Ovary (tissue), 7 donors: ENCODE measurements at regions not wholly inside any gene's neighbourhood (a gene's known extent, or its start where the extent isn't known, plus 50 kb on each side); places are given as distances from the start of the nearest gene placed in this dataset.

Source experiments
- DNase-seq, 5 donors: peaks; one replicate each; pipeline ENCODE4 v3.0.0-alpha.2; 2019 to 2020
- H3K27ac ChIP-seq, 2 donors: fragments of 200-600 bp; one replicate each; pipeline versions ENCODE4 v1.5.1 to v1.8.0; 2019 to 2022
- H3K27me3 ChIP-seq: fragments of 200-600 bp; one replicate; pipeline ENCODE4 v1.8.0; 2022
- H3K36me3 ChIP-seq: fragments of 200-600 bp; sonication (generic); one replicate; pipeline ENCODE4 v1.5.1; 2019
- H3K4me1 ChIP-seq: one replicate; pipeline ENCODE4 v1.8.1; 2013; ENCODE audit warnings: mild to moderate bottlenecking, moderate library complexity; ENCODE audit not compliant: insufficient read depth
- H3K4me3 ChIP-seq: fragments of 200-600 bp; sonication (generic); one replicate; pipeline ENCODE4 v1.5.1; 2017
- H3K9me3 ChIP-seq, 2 donors: fragments of 200-600 bp in 1 of 2; sonication (generic) in 1 of 2; one replicate each; pipeline versions ENCODE4 v1.5.1 to v1.8.1; 2013 to 2019; ENCODE audit warnings: mild to moderate bottlenecking in 1 of 2, moderate library complexity in 1 of 2
- EP300 ChIP-seq: sonication (generic); formaldehyde crosslinking; IDR thresholded peaks from one replicate; pipeline ENCODE4 v1.6.1; 2017; ENCODE audit warnings: antibody characterized with exemption
- POLR2A ChIP-seq: fragments of 450-650 bp; IDR thresholded peaks from one replicate; pipeline ENCODE4 v1.6.1; 2017; ENCODE audit warnings: antibody characterized with exemption, mild to moderate bottlenecking, moderate library complexity
- WGBS, 3 donors: extraction: QIAGEN DNeasy Blood & Tissue Kit in 1 of 3; methylation state at CpG; one replicate each; pipeline versions ENCODE4 v1.1.5 to v1.1.7; 2013 to 2017; 5-methylcytosine and 5-hydroxymethylcytosine counted together
- intact Hi-C, 4 donors: fragments of 100-400 bp; cut with DNase I; formaldehyde crosslinking; loops; one replicate each; pipeline versions ENCODE4 v1.11.0 to v1.15.1; 2022 to 2023
- TF ChIP-seq, protein P1 (sequence below), 3 donors: fragments of 450-650 bp in 2 of 3; fragments of 200-600 bp in 1 of 3; IDR thresholded peaks; one replicate each; pipeline versions ENCODE4 v1.5.1 to v1.8.0; 2016 to 2022; ENCODE audit warnings: antibody characterized with exemption in 3 of 3, mild to moderate bottlenecking in 1 of 3
- donor health status: DM: no; HTN: no; CAD: no; lungs with moderate emphysema.
- donor health status: DM: no; HTN: no; CAD: no.
- donor health status: Bipolar disorder and iron deficiency.
- donor health status: DM: no; HTN: no; CAD: no.
- donor health status: DM: yes; HTN: yes; CAD: no.

GRCh38 chr10:90575125-90575524 is 282.7 kb downstream of the HTR7 start:
- Histone ChIP-seq H3K4me3 (no peak overlapping the region), H3K27ac (no peak overlapping the region), H3K36me3 (no peaks in the 10 kb centered on the region), H3K27me3 (no peaks in the 10 kb centered on the region), H3K9me3 (no peaks in the 10 kb centered on the region), H3K4me1 (no peaks in the 10 kb centered on the region)
- no peak for DNase-seq
- TF ChIP-seq POLR2A (no peak), EP300 (no peak)
- TF ChIP-seq, protein P1, sequence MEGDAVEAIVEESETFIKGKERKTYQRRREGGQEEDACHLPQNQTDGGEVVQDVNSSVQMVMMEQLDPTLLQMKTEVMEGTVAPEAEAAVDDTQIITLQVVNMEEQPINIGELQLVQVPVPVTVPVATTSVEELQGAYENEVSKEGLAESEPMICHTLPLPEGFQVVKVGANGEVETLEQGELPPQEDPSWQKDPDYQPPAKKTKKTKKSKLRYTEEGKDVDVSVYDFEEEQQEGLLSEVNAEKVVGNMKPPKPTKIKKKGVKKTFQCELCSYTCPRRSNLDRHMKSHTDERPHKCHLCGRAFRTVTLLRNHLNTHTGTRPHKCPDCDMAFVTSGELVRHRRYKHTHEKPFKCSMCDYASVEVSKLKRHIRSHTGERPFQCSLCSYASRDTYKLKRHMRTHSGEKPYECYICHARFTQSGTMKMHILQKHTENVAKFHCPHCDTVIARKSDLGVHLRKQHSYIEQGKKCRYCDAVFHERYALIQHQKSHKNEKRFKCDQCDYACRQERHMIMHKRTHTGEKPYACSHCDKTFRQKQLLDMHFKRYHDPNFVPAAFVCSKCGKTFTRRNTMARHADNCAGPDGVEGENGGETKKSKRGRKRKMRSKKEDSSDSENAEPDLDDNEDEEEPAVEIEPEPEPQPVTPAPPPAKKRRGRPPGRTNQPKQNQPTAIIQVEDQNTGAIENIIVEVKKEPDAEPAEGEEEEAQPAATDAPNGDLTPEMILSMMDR (IDR thresholded peaks at IDR 0.05) = no peak
- 62 to 72% (median 63%) methylated on average over 3 of the region's 3 CpGs for WGBS, 3 donors
- intact Hi-C loops = no loop called here

DNA sequence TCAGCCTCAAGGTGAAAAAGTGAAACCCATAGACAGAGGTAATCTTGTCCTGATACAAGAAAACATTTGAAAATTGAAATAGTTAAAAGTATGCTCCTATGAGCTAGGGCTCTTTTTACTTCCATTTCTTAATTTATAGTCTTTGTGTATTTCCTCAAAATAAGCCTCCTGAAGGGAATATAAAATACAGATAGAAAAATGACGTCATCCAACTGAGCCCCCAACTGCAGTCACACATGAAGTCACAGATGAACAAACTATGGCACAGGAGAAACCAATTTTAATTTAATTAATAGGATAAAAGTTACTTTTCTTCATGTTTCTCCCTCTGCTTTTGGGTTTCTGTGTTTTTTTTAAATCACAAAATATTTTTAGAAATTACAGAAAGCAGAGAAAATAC is 280.3 kb downstream of the HTR7 start:
- no peaks in the 10 kb centered on the region for H3K9me3 ChIP-seq
- TF ChIP-seq, protein P1 (IDR thresholded peaks at IDR 0.05) = no peak
- TF ChIP-seq EP300 (no peak), POLR2A (no peak)
- no peak for DNase-seq
- intact Hi-C loops = no loop called here
- H3K36me3 ChIP-seq = no peaks in the 10 kb centered on the region
- no peaks in the 10 kb centered on the region for H3K4me1 ChIP-seq
- H3K27me3 ChIP-seq = no peaks in the 10 kb centered on the region
- H3K27ac ChIP-seq = no peak overlapping the region
- H3K4me3 ChIP-seq = no peak overlapping the region
- 0 to 53% (median 25%) methylated on average over 1 of the region's 1 CpG for WGBS, 3 donors

DNA sequence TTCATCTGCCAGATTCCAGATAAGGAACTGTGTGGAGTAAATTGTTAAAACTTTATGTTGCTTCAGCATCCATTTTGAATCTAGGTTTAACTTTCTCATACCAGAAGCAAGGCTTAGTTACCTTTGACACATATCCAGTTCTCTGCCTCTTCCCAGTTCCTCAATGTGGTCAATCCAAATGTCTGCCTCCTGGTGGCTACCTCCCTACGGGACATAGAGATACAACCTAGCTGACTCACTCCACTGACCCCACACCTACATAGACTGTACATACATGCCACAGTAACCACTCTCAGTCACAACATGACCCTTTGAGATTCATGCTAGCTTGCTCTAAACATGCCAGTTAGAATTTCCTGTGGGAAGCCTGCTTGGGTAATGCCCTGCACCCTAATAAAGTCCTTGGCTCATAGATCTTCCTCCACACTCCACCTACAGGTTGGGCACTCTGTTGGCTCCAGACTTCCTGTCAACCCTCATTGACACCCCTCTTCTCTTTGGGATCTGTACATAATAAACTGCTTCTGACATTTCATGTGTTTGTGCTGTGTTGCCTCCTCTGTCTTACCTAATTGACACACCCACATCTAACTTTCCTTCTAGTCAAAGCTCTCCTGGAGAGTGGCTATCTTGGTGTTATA is 278.1 kb downstream of the HTR7 start:
- H3K36me3 ChIP-seq = no peaks in the 10 kb centered on the region
- no peaks in the 10 kb centered on the region for H3K27me3 ChIP-seq
- no peaks in the 10 kb centered on the region for H3K4me1 ChIP-seq
- intact Hi-C loops = no loop called here
- TF ChIP-seq, protein P1 (IDR thresholded peaks at IDR 0.05) = no peak
- TF ChIP-seq POLR2A (no peak), EP300 (no peak)
- DNase-seq = no peak
- WGBS, 3 donors = 57 to 70% (median 64%) methylated on average over 1 of the region's 1 CpG
- H3K9me3 ChIP-seq = no peaks in the 10 kb centered on the region
- no peak overlapping the region for H3K4me3 ChIP-seq
- H3K27ac ChIP-seq = no peak overlapping the region

DNA sequence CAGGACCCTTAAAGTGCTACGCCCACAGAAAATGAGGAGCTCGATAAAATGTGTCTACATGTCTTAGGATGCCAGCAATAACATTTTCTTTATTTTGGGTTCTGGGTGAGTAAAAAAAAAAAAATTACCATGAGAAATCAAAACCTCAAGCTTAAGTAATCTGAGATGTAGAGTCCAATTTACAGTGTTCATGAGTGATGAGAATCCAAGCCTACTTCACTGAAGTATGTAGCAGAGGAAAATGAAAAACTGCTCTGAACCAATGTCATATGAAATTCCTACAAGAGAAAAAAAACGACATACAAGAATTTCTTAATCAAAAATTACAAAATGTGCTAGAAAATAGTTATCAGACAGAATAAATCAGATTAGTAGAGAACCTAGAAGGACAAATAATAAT is 274.4 kb downstream of the HTR7 start:
- Histone ChIP-seq H3K36me3 (no peaks in the 10 kb centered on the region), H3K27ac (no peak overlapping the region), H3K27me3 (no peaks in the 10 kb centered on the region), H3K4me1 (no peaks in the 10 kb centered on the region), H3K4me3 (no peak overlapping the region), H3K9me3 (no peaks in the 10 kb centered on the region)
- TF ChIP-seq, protein P1 (IDR thresholded peaks at IDR 0.05) = no peak
- no peak for TF ChIP-seq EP300
- TF ChIP-seq POLR2A = no peak
- no peak for DNase-seq
- WGBS, 3 donors = 66 to 75% (median 73%) methylated on average over 3 of the region's 3 CpGs
- intact Hi-C loops = no loop called here
